Esophagus muscularis mucosa (tissue), 4 donors: ENCODE measurements at regions not wholly inside any gene's neighbourhood (a gene's known extent, or its start where the extent isn't known, plus 50 kb on each side); places are given as distances from the start of the nearest gene placed in this dataset.

Experiments used
- DNase-seq: peaks from one replicate; pipeline ENCODE4 v3.0.0-alpha.2; 2017; ENCODE audit errors: extremely low spot score
- H3K27ac ChIP-seq, 4 donors: fragments of 200-600 bp; sonication (generic); replicated peaks in 1 of 4; 1 replicate in 3 of 4; 2 replicates in 1 of 4; pipeline ENCODE4 v1.5.1; 2016 to 2019; ENCODE audit warnings: mild to moderate bottlenecking in 1 of 4
- H3K27me3 ChIP-seq, 4 donors: fragments of 200-600 bp; sonication (generic); one replicate each; pipeline versions ENCODE4 v1.5.1 to v1.6.0; 2016 to 2019
- H3K36me3 ChIP-seq, 4 donors: fragments of 200-600 bp; sonication (generic); one replicate each; pipeline ENCODE4 v1.5.1; 2016 to 2019
- H3K4me1 ChIP-seq, 4 donors: fragments of 200-600 bp; sonication (generic); one replicate each; pipeline ENCODE4 v1.5.1; 2016 to 2019
- H3K4me3 ChIP-seq, 4 donors: fragments of 200-600 bp; sonication (generic); 1 replicate in 2 of 4; 2 replicates in 2 of 4; pipeline ENCODE4 v1.5.1; 2016 to 2019; ENCODE audit warnings: mild to moderate bottlenecking in 4 of 4, moderate library complexity in 1 of 4
- H3K9me3 ChIP-seq, 4 donors: fragments of 200-600 bp; sonication (generic); 1 replicate in 3 of 4; 2 replicates in 1 of 4; pipeline ENCODE4 v1.5.1; 2016 to 2019
- EP300 ChIP-seq: sonication (generic); formaldehyde crosslinking; IDR thresholded peaks from one replicate; pipeline ENCODE4 v1.6.1; 2017; ENCODE audit warnings: antibody characterized with exemption
- POLR2A ChIP-seq: fragments of 450-650 bp; IDR thresholded peaks from one replicate; pipeline ENCODE4 v1.6.1; 2017; ENCODE audit warnings: antibody characterized with exemption, moderate library complexity, mild to moderate bottlenecking, low read depth
- POLR2AphosphoS5 ChIP-seq, 2 donors: sonication (generic); formaldehyde crosslinking; IDR thresholded peaks; one replicate each; pipeline ENCODE4 v1.6.1; 2017; ENCODE audit warnings: antibody characterized with exemption in 2 of 2
- WGBS: methylation state at CpG from one replicate; pipeline ENCODE4 v1.1.5; 2018; 5-methylcytosine and 5-hydroxymethylcytosine counted together
- intact Hi-C: fragments of 100-400 bp; cut with DNase I; formaldehyde crosslinking; loops from one replicate; pipeline ENCODE4 v1.15.1; 2023
- TF ChIP-seq, protein P1 (sequence below), 3 experiments: fragments of 200-600 bp in 2 of 3; fragments of 450-650 bp in 1 of 3; sonication (generic) in 2 of 3; IDR thresholded peaks; one replicate each; pipeline ENCODE4 v1.5.1; 2017 to 2019; ENCODE audit warnings: antibody characterized with exemption in 3 of 3, mild to moderate bottlenecking in 2 of 3, moderate library complexity in 1 of 3

DNA sequence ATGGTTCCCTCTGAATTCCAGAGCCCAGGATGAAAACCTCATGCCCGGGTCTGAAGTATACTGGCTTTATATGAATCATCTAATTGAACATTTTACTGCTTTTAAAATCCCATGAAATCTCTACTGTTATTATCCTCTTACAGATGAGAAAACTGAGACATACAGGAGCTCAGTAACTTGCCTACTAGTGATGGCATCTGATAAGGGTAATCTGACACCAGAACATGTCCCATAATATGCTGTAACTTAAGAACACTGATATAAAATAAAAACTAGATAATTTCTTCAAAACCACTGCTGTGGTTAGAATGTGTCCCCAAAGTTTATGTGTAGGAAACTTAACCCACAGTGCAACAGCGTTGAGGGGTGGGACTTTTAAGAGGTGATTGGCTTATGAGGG lies 219.6 kb upstream of the TMTC1 start:
- Histone ChIP-seq H3K36me3 (no peaks in the 10 kb centered on the region), H3K4me3 (no peak overlapping the region), H3K27me3 (no peaks in the 10 kb centered on the region), H3K4me1 (no peaks in the 10 kb centered on the region), H3K9me3 (no peaks in the 10 kb centered on the region), H3K27ac (no peak overlapping the region)
- TF ChIP-seq POLR2A, result no peak
- TF ChIP-seq, protein P1, sequence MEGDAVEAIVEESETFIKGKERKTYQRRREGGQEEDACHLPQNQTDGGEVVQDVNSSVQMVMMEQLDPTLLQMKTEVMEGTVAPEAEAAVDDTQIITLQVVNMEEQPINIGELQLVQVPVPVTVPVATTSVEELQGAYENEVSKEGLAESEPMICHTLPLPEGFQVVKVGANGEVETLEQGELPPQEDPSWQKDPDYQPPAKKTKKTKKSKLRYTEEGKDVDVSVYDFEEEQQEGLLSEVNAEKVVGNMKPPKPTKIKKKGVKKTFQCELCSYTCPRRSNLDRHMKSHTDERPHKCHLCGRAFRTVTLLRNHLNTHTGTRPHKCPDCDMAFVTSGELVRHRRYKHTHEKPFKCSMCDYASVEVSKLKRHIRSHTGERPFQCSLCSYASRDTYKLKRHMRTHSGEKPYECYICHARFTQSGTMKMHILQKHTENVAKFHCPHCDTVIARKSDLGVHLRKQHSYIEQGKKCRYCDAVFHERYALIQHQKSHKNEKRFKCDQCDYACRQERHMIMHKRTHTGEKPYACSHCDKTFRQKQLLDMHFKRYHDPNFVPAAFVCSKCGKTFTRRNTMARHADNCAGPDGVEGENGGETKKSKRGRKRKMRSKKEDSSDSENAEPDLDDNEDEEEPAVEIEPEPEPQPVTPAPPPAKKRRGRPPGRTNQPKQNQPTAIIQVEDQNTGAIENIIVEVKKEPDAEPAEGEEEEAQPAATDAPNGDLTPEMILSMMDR (IDR thresholded peaks at IDR 0.05), result no peak
- TF ChIP-seq EP300, result no peak
- TF ChIP-seq POLR2AphosphoS5 (IDR thresholded peaks at IDR 0.05), result no peak
- DNase-seq, result no peak
- intact Hi-C loops, result no loop called here
- WGBS, result 89% methylated on average over 2 of the region's 2 CpGs

DNA sequence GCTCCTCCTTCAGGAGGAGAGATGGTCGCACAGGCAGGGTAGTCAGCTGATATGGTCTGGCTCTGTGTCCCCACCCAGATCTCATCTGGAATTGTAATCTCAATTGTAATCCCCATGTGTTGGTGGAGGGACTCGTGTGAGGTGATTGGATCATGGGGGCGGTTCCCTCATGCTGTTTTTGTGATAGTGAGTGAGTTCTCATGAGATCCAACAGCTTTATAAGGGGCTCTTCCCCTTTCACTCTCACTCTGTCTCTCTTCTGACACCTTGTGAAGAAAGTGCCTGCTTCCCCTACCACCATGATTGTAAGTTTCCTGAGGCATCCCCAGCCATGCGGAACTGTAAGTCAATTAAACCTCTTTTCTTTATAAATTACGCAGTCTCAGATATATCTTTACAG lies 218.9 kb upstream of the TMTC1 start:
- Histone ChIP-seq H3K4me3 (no peak overlapping the region), H3K36me3 (no peaks in the 10 kb centered on the region), H3K27ac (no peak overlapping the region), H3K9me3 (no peaks in the 10 kb centered on the region), H3K4me1 (no peaks in the 10 kb centered on the region), H3K27me3 (no peaks in the 10 kb centered on the region)
- no peak for DNase-seq
- intact Hi-C loops, result no loop called here
- TF ChIP-seq POLR2AphosphoS5 (IDR thresholded peaks at IDR 0.05) (no peak), POLR2A (no peak), EP300 (no peak)
- TF ChIP-seq, protein P1 (IDR thresholded peaks at IDR 0.05), result no peak
- WGBS, result 86% methylated on average over 5 of the region's 5 CpGs

DNA sequence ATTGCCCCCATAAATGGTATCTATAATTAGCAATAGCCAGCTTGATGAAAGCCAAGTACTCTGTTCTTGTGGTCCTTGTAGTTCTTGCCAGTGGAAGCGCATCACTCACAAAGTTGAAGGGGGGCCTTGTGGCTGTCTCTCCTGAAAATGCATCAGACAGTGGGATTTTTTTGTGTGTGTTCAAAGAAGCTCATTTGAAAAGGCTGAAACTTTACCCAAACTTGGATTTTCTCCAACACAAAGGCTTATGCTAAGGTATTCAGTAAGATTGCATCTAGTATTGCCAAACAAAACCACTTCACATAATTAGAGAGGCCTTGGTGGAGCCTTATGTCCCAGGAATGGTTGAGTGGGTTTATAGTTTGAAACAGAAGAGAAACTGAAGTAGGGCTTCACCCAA lies 216.7 kb upstream of the TMTC1 start:
- Histone ChIP-seq H3K27ac (no peak overlapping the region), H3K36me3 (no peaks in the 10 kb centered on the region), H3K27me3 (no peaks in the 10 kb centered on the region), H3K4me3 (no peak overlapping the region), H3K9me3 (no peaks in the 10 kb centered on the region), H3K4me1 (no peaks in the 10 kb centered on the region)
- intact Hi-C loops, result no loop called here
- WGBS, result 100% methylated on average over 1 of the region's 1 CpG
- DNase-seq, result no peak
- TF ChIP-seq POLR2A, result no peak
- no peak for TF ChIP-seq POLR2AphosphoS5 (IDR thresholded peaks at IDR 0.05)
- TF ChIP-seq EP300, result no peak
- TF ChIP-seq, protein P1 (IDR thresholded peaks at IDR 0.05), result no peak

DNA sequence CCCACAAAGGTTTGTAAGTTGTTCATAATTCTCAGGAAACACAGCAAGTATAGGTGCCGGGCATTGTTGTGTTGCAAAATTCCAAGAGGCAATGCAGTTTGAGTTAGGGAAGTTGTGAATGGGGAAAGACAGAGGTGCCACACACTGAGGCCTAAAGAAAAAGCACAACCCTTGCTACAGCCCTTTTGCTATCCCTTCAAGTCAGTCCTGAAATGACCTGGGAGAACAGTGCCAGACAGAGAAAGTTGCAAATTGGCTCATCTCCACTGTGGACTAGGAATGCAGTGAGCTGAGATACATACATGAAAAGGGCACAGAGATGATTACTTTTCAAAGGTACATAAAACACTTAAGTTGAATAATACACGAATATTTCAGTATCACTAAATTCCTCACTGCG lies 213.3 kb upstream of the TMTC1 start:
- TF ChIP-seq POLR2A, result no peak
- Histone ChIP-seq H3K36me3 (no peaks in the 10 kb centered on the region), H3K27ac (no peak overlapping the region), H3K4me1 (no peaks in the 10 kb centered on the region), H3K4me3 (no peak overlapping the region), H3K9me3 (peaks cover 0 to 2% (median 0%) of the 10 kb centered on the region in 4 donors), H3K27me3 (no peaks in the 10 kb centered on the region)
- intact Hi-C loops, result no loop called here
- DNase-seq, result no peak
- 86% methylated on average over 3 of the region's 3 CpGs for WGBS

DNA sequence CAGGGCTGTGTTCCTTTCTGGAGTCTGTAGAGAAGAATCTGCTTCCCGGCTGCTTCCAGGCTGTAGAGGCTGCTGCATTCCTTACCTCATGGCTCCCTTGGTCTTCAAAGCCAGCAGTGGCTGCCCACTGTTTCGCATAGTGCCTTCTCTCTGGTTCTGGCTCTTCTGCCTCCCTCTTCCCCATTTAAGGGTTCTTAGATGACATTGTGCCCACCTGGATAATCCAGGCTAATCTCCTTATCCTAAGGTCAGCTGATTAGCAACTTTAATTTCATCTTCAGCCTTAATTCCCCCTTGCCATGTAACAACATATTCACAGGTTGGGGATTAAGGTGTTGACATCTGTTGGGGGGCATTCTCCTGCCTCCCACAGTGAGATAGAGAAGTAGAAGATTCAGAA lies 208.6 kb upstream of the TMTC1 start:
- no peak overlapping the region for H3K4me3 ChIP-seq
- TF ChIP-seq, protein P1 (IDR thresholded peaks at IDR 0.05), result no peak
- TF ChIP-seq EP300 (no peak), POLR2A (no peak)
- H3K36me3 ChIP-seq, result no peaks in the 10 kb centered on the region
- H3K4me1 ChIP-seq, result no peaks in the 10 kb centered on the region
- intact Hi-C loops, result no loop called here
- 57% methylated on average over 2 of the region's 2 CpGs for whole genome bisulfite sequencing
- no peak overlapping the region for H3K27ac ChIP-seq
- peaks cover 0 to 2% (median 0%) of the 10 kb centered on the region in 4 donors for H3K9me3 ChIP-seq
- DNase-seq, result no peak
- H3K27me3 ChIP-seq, result no peaks in the 10 kb centered on the region
